Testis (tissue), 2 donors: ENCODE measurements at regions not wholly inside any gene's neighbourhood (a gene's known extent, or its start where the extent isn't known, plus 50 kb on each side); places are given as distances from the start of the nearest gene placed in this dataset.
"Not testable (repeated sequence)": the region's sequence is repeated elsewhere in the genome, so short reads cannot be mapped to it uniquely, and the experiment has no call there.

ENCODE experiments used
- DNase-seq: peaks from one replicate; pipeline ENCODE4 v3.0.0-alpha.2; 2019
- H3K27ac ChIP-seq, 2 donors: fragments of 200-600 bp; sonication (generic); one replicate each; pipeline ENCODE4 v1.5.1; 2019
- H3K27me3 ChIP-seq: fragments of 200-600 bp; sonication (generic); one replicate; pipeline ENCODE4 v1.5.1; 2019
- H3K36me3 ChIP-seq: fragments of 200-600 bp; sonication (generic); one replicate; pipeline ENCODE4 v1.5.1; 2017; ENCODE audit warnings: low read depth; ENCODE audit errors: missing control alignments
- H3K4me1 ChIP-seq: fragments of 200-600 bp; sonication (generic); one replicate; pipeline ENCODE4 v1.5.1; 2019
- H3K4me3 ChIP-seq, 2 donors: fragments of 200-600 bp; sonication (generic); one replicate each; pipeline ENCODE4 v1.5.1; 2017 to 2019
- H3K9me3 ChIP-seq: fragments of 200-600 bp; sonication (generic); one replicate; pipeline ENCODE4 v1.5.1; 2017
- CTCF ChIP-seq, 3 experiments: fragments of 450-650 bp in 2 of 3; fragments of 200-600 bp in 1 of 3; sonication (generic) in 1 of 3; IDR thresholded peaks; one replicate each; pipeline ENCODE4 v1.5.1; 2016 to 2019; ENCODE audit warnings: antibody characterized with exemption in 3 of 3, mild to moderate bottlenecking in 2 of 3, moderate library complexity in 1 of 3
- POLR2A ChIP-seq: fragments of 450-650 bp; IDR thresholded peaks from one replicate; pipeline ENCODE4 v1.6.1; 2017; ENCODE audit warnings: antibody characterized with exemption, mild to moderate bottlenecking, moderate library complexity
- WGBS, 2 donors: methylation state at CpG; one replicate each; pipeline ENCODE4 v1.1.5; 2018; 5-methylcytosine and 5-hydroxymethylcytosine counted together
- intact Hi-C: fragments of 100-400 bp; cut with DNase I; formaldehyde crosslinking; loops from one replicate; pipeline ENCODE4 v1.15.1; 2023; ENCODE audit warnings: low total_unique reads

- TF ChIP-seq POLR2A = no peak
- TF ChIP-seq CTCF (IDR thresholded peaks at IDR 0.05) = no peak
- no peaks in the 10 kb centered on the region for H3K27me3 ChIP-seq
- H3K36me3 ChIP-seq = no peaks in the 10 kb centered on the region
- intact Hi-C loops = no loop called here
- no peak for DNase-seq
- no peaks in the 10 kb centered on the region for H3K4me1 ChIP-seq
- H3K27ac ChIP-seq = no peak overlapping the region
- WGBS, 2 donors = 81 to 85% methylated on average over 14 of the region's 14 CpGs
- no peak overlapping the region for H3K4me3 ChIP-seq
- H3K9me3 ChIP-seq = no peaks in the 10 kb centered on the region
Measured at GRCh38 chr22:48415520-48415919, 1412.2 kb downstream of the BRD1 start.

- Histone ChIP-seq H3K27ac (no peak overlapping the region), H3K4me1 (no peaks in the 10 kb centered on the region), H3K9me3 (no peaks in the 10 kb centered on the region), H3K4me3 (no peak overlapping the region), H3K36me3 (no peaks in the 10 kb centered on the region), H3K27me3 (no peaks in the 10 kb centered on the region)
- intact Hi-C loops = no loop called here
- TF ChIP-seq POLR2A (no peak), CTCF (IDR thresholded peaks at IDR 0.05) (no peak)
- DNase-seq = no peak
- 88 to 95% methylated on average over 3 of the region's 3 CpGs for WGBS, 2 donors
Measured at GRCh38 chr22:48414651-48415050, 1413.0 kb downstream of the BRD1 start.

GRCh38 chr22:48412931-48413330 is 1414.7 kb downstream of the BRD1 start:
- H3K27me3 ChIP-seq, H3K9me3 ChIP-seq, H3K27ac ChIP-seq, H3K4me1 ChIP-seq, intact Hi-C loops, H3K36me3 ChIP-seq, H3K4me3 ChIP-seq, DNase-seq: not testable (repeated sequence)
- WGBS, 2 donors = 85 to 92% methylated on average over 17 of the region's 17 CpGs

- H3K4me1 ChIP-seq = no peaks in the 10 kb centered on the region
- no peak overlapping the region for H3K27ac ChIP-seq
- H3K27me3 ChIP-seq = no peaks in the 10 kb centered on the region
- WGBS, 2 donors = 95 to 97% methylated on average over 5 of the region's 5 CpGs
- no peak for DNase-seq
- TF ChIP-seq CTCF (IDR thresholded peaks at IDR 0.05) (no peak), POLR2A (no peak)
- no peaks in the 10 kb centered on the region for H3K9me3 ChIP-seq
- H3K4me3 ChIP-seq = no peak overlapping the region
- H3K36me3 ChIP-seq = no peaks in the 10 kb centered on the region
- intact Hi-C loops = no loop called here
Measured at GRCh38 chr22:48410536-48410935, 1417.1 kb downstream of the BRD1 start.

GRCh38 chr22:48407256-48407955 is 1420.3 kb downstream of the BRD1 start:
- TF ChIP-seq POLR2A = no peak
- TF ChIP-seq CTCF (IDR thresholded peaks at IDR 0.05) = no peak
- Histone ChIP-seq H3K4me3 (no peak overlapping the region), H3K36me3 (no peaks in the 10 kb centered on the region), H3K27me3 (no peaks in the 10 kb centered on the region), H3K4me1 (no peaks in the 10 kb centered on the region), H3K27ac (no peak overlapping the region), H3K9me3 (no peaks in the 10 kb centered on the region)
- intact Hi-C loops = no loop called here
- DNase-seq = no peak
- 92 to 93% methylated on average over 8 of the region's 8 CpGs for WGBS, 2 donors
